ENCODE measurements at regions not wholly inside any gene's neighbourhood (a gene's known extent, or its start where the extent isn't known, plus 50 kb on each side); places are given as distances from the start of the nearest gene placed in this dataset.
"Not testable (repeated sequence)": the region's sequence is repeated elsewhere in the genome, so short reads cannot be mapped to it uniquely, and the experiment has no call there.

DNA sequence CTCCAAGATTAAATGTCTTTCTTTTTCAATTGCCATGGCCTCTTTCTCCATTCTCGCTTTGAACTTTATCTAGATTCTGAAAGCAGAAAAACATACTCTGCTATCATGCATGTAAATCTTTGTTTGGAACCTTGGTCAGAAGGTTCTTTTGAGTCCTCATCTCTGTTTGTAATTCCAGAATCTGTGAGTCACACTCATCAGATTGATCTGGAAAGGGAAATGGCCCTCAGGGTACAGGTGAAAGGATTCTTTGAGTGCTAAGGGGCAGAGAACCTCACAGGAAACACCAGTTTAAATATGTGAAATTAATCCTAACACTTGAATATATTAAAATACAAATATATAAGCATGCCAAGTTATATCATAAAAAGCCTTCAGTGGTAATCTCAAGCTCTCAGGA lies 211.0 kb upstream of the ADGRL3 start:
- H3K27me3 ChIP-seq, result no peaks in the 10 kb centered on the region
- H3K27ac ChIP-seq, result no peak overlapping the region
- no peak overlapping the region for H3K4me3 ChIP-seq
- TF ChIP-seq, protein P1, sequence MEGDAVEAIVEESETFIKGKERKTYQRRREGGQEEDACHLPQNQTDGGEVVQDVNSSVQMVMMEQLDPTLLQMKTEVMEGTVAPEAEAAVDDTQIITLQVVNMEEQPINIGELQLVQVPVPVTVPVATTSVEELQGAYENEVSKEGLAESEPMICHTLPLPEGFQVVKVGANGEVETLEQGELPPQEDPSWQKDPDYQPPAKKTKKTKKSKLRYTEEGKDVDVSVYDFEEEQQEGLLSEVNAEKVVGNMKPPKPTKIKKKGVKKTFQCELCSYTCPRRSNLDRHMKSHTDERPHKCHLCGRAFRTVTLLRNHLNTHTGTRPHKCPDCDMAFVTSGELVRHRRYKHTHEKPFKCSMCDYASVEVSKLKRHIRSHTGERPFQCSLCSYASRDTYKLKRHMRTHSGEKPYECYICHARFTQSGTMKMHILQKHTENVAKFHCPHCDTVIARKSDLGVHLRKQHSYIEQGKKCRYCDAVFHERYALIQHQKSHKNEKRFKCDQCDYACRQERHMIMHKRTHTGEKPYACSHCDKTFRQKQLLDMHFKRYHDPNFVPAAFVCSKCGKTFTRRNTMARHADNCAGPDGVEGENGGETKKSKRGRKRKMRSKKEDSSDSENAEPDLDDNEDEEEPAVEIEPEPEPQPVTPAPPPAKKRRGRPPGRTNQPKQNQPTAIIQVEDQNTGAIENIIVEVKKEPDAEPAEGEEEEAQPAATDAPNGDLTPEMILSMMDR (IDR thresholded peaks at IDR 0.05), result no peak
- no peak for DNase-seq (ENCODE audit: low spot score)
- peaks cover 0 to 13% of the 10 kb centered on the region in 2 donors for H3K9me3 ChIP-seq
- no peaks in the 10 kb centered on the region for H3K4me1 ChIP-seq
- no peaks in the 10 kb centered on the region for H3K36me3 ChIP-seq

DNA sequence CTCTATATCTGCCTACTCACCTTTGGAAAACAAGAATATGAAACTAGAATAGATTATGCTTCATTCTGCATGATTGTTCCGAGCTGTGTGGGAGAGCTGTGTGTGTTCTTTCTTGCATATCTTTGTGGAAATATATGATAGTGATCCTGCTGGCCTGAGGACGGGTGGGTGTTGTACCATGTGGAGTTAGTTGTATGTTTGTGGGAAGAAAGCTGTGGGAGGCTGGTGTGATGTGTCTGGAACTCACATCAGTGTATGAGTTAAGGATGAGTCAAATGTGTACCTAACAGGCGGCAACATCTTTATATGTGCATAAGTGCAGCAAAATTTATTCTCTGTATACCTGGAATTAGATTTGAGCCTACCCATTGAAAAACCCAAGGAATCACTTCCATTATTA lies 208.1 kb upstream of the ADGRL3 start:
- no peaks in the 10 kb centered on the region for H3K36me3 ChIP-seq
- no peaks in the 10 kb centered on the region for H3K4me1 ChIP-seq
- no peak overlapping the region for H3K4me3 ChIP-seq
- H3K27ac ChIP-seq, result no peak overlapping the region
- no peaks in the 10 kb centered on the region for H3K27me3 ChIP-seq
- TF ChIP-seq, protein P1 (IDR thresholded peaks at IDR 0.05), result no peak
- DNase-seq (ENCODE audit: low spot score), result no peak
- no peaks in the 10 kb centered on the region for H3K9me3 ChIP-seq

DNA sequence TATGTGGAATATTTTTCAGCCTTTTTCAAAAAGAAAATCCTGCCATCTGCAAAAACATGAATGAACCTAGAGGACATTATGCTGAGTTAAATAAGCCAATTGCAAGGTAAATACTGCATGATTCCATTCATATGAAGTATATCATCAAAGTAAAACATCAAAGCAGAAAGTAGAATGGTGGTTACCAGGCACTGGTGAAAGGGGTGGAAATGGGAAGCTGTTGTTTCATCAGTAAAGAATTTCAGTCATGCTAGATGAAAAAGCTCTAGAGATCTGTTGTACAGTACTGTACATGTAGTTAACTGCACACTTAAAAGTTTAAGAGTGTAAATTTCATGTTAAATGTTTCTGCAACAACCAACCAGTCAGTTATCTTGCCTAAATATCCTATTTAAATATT lies 196.8 kb upstream of the ADGRL3 start:
- H3K4me1 ChIP-seq, result no peaks in the 10 kb centered on the region
- H3K9me3 ChIP-seq, result peaks cover 0 to 23% of the 10 kb centered on the region in 2 donors
- H3K36me3 ChIP-seq, result no peaks in the 10 kb centered on the region
- no peak for DNase-seq (ENCODE audit: low spot score)
- H3K27ac ChIP-seq, result no peak overlapping the region
- H3K4me3 ChIP-seq, result no peak overlapping the region
- no peaks in the 10 kb centered on the region for H3K27me3 ChIP-seq
- TF ChIP-seq, protein P1 (IDR thresholded peaks at IDR 0.05), result no peak

DNA sequence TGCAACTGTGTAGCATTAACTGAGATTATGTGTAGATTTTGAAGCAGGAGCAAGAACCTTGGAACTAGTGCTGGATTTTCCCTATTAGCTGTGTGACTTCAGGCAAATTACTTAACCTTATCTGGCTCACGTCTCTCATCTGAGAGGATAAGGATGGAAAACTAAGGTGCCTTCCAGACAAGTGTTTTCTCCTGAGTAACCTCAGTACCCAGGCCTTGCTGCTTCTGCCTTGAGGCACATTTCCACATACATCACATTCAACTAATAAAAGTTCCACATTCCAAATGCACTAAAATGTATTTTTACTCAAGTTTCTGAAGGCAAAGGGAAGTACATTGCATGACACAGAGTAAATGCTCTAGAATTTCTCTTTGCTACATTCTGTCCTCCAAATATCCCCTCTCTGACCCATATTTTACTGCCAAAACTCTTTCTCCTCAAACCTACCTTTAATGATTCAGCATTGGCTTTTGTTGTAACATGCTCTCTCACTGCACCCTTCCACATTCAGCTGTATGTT lies 195.4 kb upstream of the ADGRL3 start:
- no peak for DNase-seq (ENCODE audit: low spot score)
- Histone ChIP-seq H3K36me3 (no peaks in the 10 kb centered on the region), H3K27ac (no peak overlapping the region), H3K9me3 (peaks cover 0 to 23% of the 10 kb centered on the region in 2 donors), H3K27me3 (no peaks in the 10 kb centered on the region), H3K4me3 (no peak overlapping the region), H3K4me1 (no peaks in the 10 kb centered on the region)
- TF ChIP-seq, protein P1 (IDR thresholded peaks at IDR 0.05), result no peak

DNA sequence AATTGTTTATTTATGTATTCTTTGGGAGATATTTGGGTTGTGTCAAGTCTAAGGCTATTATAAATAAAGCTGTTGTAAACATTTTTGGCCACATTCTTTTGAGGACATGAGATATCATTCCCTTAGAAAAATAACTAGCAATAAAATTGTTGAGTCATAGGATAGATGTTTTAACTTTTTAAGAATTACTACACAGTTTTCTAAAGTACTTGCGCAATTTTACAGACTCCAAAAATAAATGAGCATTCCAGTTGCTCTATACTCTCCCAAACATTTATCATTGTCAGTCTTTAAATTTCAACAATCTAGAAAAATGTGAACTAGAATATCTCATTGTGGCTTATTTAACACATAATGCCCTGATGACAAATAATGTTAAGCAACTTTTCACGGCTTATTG lies 189.1 kb upstream of the ADGRL3 start:
- Histone ChIP-seq H3K4me3 (no peak overlapping the region), H3K27me3 (no peaks in the 10 kb centered on the region), H3K36me3 (no peaks in the 10 kb centered on the region), H3K27ac (no peak overlapping the region), H3K4me1 (no peaks in the 10 kb centered on the region), H3K9me3 (no peaks in the 10 kb centered on the region)
- TF ChIP-seq, protein P1 (IDR thresholded peaks at IDR 0.05), result no peak
- no peak for DNase-seq (ENCODE audit: low spot score)

DNA sequence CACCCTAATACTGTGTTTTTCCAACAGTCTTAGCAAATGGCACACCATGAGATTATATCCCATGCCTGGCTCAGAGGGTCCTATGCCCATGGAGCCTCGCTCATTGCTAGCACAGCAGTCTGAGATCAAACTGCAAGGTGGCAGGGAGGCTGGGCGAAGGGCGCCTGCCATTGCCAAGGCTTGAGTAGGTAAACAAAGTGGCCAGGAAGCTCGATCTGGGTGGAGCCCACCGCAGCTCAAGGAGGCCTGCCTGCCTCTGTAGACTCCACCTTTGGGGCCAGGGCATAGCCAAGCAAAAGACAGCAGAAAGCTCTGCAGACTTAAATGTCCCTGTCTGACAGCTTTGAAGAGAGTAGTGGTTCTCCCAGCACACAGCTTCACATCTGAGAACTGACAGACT lies 188.2 kb upstream of the ADGRL3 start:
- H3K4me1 ChIP-seq; DNase-seq (ENCODE audit: low spot score); H3K27me3 ChIP-seq; H3K9me3 ChIP-seq; H3K27ac ChIP-seq; H3K4me3 ChIP-seq; H3K36me3 ChIP-seq: not testable (repeated sequence)

All from right atrium auricular region (tissue), 2 donors.